KG1 (cell line): ENCODE measurements at regions not wholly inside any gene's neighbourhood (a gene's known extent, or its start where the extent isn't known, plus 50 kb on each side); places are given as distances from the start of the nearest gene placed in this dataset.

Experiments
- DNase-seq: peaks from one replicate; lab custom pipeline; 2025; lab: John Stamatoyannopoulos, UW

DNA sequence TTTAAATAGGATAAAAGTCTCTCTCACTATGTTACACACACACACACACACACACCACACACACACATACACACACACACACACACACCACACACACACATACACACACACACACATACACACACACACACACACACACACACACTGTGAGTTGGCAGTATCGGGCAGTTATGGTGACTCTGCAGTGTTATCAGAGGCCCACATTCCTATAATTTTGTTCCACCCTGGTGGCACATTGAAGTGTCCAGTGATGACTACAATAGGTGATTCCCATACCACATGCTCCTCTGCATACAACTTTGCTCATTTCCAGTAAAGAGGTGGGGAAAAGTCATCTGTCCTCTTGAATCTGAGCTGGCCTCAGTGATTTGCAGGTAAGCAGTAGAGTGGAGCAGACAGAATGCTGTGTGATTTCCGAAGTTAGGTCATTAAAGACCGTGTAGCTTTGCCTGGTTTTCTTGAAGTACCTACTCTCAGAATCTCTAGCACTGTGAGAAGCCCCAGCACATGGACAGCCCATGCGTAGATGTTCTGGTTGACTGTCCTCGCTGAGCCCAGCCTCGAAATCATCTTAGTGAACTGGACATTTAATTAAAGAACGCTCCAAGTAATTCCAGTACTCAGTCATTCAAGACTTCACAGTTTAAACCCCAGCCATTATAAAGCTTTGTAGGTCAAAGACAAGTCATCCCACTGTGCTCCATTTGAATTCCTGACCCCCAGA, 836.6 kb upstream of the SOX9 start:
- DNase-seq: no peak

DNA sequence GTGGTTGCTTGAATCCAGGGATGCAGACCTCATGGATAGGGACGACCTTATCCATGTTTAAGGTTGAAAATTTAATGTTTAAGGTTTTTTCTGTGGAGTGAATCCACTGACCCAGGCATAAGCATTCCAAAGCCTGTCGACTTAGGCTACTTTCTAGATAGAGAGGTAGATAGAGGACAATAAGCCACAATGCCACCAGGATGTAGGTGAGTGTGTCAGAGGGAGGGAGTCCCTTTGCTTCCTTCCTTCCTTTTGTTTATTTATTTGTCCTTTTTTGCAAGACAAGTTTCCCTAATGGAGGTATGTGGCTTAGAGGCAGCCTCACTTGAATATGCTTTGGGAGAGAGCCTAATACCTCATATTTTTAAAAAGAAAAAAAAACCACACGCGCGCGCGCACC, 834.2 kb upstream of the SOX9 start:
- DNase-seq: no peak

DNA sequence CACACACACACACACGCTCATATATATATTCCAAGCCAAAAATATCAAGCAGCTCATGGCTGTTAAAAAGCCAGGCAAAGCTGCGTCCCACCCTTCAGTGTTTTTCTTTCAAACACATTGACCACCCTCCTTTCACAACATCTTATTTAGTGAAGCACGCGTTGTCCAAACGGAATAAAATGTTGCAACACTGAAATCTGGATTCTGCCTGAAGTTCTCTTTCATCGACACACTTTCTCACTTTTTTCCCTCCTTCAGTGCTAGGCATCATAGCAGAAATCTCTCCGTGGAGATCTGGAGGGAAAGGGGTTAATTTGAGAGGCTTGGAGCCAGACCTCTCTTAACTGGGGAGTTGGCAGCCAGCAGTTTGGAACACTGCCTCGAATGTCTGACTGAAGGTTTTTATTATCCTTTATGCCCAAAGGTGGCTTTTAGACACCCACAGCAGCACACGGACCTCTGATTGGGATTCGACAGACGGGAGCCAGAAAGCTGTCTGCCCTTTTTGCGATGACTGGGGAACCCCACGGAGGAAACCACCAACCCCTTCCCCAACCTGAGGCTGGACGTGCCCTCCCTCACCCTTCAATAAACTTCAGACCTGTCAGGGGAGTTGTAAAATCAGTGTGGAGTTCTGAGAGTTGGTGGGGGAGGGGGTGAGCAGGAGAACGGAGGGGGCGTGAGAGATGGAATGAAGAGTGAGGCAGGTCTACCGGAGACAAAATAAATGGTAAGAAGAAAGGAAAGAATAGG, 833.6 kb upstream of the SOX9 start:
- no peak for DNase-seq

DNA sequence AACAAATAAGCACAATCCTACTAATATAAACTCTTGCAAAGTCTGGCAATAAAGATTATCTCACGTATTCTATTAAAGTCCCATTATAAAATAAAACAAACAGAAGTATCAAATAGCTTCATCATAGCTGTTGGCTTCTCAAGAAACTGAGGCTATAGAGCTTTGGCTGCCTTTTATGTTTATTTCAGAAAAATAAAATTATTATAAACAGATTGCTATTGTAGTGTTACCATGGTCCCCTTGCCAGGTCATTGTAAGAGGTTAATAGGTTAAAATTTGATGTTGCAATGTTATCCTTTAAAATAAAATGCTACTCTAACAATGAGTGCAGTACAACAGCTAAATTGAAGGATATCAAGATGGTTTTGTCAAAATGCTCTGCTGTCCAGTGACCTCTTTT, 828.8 kb upstream of the SOX9 start:
- no peak for DNase-seq

DNA sequence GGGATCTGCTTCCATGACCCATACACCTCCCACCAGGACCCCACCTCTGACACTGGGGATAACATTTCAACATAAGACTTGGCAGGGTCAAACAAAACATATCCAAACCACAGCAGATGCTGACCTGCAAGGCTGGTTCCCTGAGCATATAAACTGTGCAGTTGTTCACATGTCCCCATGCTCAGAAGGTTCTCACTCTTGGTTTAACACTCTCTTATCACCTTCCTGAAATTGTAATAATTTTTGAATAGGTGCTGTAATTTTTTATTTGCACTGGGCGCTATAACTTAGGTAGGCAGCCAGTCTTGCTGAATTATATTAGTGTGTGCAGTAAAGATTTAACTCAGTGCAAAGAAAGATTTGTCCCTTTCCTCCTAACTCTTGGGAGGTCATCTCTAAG, 824.8 kb upstream of the SOX9 start:
- no peak for DNase-seq

DNA sequence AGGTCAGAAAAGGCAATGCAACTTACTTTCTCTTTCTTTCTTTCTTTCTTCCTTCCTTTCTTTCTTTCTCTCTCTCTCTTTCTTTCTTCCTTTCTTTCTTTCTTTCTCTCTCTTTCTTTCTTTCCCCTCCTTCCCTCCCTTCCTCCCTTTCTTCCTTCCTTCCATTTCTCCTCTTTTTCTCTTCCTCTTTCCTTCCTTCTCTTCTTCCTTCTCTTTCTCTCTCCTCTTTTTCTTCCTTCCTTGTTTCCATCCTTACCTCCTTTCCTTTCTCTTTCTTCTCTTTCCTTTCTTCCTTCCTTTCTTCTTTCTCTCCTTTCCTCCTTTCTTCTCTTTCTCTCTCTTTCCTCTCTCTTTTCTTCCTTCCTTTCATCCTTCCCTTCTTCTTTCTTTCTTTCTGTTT, 819.8 kb upstream of the SOX9 start:
- DNase-seq: no peak

DNA sequence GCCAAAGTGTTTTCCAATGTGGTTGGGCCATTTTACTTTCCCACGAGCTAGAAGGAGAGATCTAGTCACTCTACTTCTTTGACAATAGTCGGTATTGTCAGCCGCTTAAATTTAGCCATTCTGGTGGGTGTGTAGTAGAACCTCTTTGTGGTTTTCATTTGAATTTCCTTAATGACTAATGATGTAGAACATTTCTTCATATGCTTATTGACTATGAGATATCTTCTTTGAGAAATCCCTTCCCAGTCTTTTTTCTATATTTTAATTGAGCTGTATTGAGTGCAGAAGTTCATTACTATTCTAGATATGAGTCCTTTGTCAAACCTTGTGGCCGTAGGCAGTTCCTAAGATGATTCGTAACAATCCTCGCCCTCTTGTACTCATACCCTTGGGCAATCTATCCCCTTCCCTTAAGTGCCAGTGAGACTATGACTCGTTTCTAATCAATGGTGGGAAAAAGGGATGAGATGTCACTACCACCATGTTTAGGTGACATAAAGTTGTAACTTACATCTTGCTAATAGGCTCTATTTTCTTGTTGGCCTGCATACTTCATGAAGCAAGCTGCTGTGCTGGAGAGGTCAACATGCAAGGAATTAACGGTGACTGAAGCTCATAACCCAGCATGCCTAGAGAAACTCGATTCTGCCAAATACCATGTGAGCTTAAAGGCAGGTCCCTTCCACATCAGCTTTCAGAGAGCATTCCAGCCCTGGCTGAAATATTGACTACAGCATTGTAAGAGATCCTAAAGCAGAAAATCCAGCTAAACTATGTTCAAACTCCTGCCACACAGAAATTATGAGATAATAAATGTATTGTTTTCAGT, 817.9 kb upstream of the SOX9 start:
- no peak for DNase-seq

DNA sequence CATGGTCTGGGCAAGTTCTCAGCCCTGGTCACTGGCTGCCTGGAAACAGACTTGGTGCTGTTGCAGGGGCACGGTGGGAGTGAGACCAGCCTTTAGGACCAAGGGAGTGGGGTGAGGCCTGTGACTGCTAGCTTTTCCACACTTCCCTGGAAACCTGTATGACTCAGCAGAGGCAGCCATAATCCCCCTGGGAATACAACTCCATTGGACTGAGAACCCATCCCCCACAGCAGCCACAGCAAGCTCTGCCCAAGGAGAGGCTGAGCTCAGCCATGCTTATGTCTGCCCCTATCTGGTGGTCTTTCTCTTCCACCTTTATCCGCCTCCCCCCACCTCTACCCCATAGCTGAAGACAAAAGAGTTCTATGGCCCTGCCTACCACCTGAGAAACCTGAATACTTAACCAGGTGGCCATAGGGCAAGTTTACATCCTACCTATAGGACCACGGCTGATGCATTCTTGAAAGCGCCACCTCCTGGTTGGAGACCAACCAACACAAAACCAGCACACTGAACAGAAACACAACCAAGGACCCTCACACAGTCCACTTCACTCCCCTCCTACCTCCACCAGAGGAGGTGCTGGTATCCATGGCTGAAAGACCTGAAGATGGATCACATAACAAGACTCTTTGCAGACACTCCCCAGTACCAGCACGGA, 816.2 kb upstream of the SOX9 start:
- no peak for DNase-seq

DNA sequence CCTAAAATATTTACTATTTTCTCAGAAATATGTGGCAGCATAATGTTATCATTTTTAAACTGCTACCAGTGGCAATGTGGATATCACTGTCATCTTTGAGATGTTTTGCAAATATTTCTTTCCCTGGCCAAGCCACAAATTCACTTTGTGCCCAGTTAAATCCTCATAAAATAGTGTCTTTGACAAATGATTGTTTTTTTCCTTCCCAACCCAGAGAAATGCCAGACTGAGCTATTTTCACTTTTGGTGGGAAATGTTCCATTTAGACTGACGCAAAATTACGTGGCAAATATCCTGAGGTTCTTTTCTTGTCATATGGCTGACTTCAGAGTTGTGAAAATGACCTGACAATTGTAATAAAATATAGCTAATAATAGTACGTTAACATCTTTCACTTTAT, 807.0 kb upstream of the SOX9 start:
- no peak for DNase-seq

DNA sequence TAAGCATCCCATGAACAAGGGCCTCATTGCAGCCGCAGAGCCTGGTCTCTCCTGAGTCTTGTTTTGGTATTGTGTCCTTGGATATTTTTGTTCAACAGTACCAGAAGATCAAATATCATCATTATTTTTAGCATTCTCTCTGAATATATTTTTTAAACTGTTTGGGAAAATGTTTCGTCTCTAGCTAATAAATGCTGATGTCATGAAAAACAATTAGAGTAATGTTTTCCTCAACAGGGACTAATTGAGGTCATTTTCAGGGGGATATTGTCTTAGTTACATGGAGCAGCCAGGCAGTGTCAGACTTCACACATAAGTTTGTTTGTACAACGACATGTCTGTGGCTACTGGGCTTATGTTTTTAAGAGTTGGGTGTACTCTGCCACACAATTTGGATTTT, 805.3 kb upstream of the SOX9 start:
- no peak for DNase-seq

DNA sequence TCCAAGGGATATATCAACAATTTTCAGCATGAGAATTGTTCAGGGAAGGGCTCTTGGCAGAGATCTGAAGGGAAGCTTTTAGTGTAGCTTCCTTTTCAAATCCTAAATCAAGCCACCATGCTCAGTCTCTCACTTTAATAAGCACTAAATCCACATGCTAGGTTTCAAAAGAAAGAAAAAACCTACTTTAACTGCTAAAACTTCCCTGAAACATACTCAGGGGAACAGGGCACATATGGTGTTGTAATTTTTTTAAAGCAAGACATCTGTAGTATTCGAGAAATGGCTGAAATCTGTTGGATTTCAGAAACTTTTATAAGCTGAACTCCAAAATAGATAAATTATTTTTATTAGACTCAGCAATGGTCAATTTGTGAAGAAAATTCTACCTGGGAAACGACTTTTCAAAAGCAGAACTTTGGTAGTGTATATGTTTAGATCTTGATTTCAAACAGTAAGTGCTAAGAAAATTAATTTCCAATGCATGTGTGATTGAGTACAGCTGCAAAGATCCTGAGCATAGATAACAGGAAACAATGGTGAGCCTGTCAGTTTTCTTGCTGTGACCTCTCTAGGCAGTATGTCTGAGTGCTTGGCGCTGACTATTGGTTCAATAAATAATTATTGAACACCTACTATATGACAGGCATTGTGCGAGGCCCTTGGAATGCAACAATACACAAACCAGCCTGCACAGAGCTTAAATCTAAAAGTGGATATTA, 804.5 kb upstream of the SOX9 start:
- no peak for DNase-seq

DNA sequence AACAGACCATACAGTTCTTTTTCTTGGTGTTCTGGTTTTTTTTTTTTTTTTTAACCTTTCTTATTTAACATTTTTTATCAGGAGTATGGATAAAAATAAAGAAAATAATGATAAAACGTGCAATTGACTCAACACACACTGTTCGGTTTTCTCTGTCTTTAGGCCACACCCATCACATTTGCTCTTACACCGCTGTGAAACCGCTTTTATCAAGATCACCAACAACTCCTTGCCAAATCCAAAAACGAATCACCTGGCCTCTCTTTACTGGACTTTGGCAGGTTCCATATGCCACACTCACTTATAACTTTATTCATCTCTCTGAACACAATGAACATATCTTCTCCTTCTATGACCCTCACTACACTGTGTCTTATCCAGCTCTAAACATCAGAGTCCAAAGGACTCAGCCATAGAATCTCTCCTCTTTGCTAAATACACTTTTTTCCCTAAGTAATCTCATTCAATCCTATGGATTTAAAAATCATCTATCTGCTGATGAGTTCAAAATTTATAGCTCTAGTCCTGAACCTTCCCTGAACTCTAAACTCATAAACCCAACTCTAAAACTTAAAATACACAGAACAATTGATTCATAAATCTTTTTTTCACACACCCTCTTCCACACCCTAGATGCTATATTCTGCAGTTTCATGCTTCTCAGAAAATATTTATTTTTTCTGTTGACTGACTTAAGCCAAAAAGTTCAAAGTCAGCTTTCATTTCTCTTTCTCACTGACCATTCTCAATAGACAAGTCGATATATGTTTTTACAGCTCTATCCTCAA, 800.6 kb upstream of the SOX9 start:
- no peak for DNase-seq

DNA sequence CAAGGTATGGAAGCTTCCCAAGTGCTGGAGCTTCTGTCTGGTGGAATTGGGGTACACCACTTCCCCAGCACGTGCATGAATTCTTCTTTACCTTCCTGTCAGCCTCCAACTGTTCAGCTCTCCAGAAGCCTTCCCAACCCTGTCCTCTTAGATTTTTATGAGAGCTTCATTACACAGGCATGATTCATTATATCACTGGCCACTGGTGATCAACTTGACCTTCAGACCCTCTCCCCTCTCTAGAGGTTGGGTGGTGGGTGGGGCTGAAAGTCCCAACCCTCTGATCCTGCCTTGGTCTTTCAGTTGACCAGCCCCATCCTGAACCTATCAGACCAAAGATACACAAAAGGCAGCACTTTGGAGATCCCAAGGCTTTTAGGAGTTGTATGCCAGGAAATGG, 795.7 kb upstream of the SOX9 start:
- no peak for DNase-seq

DNA sequence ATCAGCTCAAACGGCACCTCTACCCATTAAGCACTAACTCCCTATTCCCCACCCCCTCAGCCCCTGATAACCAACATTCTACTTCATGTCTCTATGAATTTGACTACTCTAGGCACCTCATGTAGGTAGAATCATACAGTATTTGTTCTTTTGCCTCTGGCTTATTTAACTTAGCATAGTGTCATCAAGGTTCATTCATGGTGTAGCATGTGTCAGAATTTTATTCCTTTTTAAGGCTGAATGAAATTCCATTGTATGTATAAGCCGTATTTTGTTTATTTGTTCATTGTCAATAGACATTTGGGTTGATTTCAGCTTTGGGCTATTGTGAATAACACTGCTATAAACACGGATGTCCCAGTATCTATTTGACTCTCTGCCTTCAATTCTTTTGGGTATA, 794.9 kb upstream of the SOX9 start:
- DNase-seq: no peak

DNA sequence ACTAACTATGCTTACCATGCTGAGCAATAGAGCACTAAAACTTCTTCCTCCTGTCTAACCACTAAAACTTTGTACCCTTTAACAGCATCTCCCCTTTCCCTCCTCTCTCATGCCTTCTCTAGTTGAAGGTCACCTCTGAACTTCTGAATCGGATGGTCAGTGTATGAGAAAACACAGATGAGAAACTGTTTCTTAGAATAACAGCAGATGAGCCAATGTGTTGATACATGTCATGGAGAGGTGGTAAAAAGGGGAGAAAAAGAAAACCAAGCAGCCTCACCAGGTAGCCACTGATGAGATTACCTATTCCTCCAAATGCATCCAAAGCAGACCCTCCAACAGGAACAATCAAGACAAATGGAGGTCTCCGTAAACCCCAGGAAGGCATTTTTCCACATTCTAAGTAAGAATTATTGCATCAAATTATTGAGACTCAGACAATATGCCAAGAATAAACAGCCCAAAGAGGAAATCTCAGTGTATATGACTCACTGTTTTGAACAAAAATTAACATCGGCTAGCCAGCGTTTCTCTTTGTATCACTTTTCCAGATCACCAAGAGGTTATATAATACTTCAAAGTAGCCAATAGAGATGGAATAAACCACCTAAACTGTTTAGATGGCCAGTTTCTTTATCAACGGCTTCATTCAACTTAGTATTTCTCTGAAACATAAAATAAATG, 793.3 kb upstream of the SOX9 start:
- no peak for DNase-seq

DNA sequence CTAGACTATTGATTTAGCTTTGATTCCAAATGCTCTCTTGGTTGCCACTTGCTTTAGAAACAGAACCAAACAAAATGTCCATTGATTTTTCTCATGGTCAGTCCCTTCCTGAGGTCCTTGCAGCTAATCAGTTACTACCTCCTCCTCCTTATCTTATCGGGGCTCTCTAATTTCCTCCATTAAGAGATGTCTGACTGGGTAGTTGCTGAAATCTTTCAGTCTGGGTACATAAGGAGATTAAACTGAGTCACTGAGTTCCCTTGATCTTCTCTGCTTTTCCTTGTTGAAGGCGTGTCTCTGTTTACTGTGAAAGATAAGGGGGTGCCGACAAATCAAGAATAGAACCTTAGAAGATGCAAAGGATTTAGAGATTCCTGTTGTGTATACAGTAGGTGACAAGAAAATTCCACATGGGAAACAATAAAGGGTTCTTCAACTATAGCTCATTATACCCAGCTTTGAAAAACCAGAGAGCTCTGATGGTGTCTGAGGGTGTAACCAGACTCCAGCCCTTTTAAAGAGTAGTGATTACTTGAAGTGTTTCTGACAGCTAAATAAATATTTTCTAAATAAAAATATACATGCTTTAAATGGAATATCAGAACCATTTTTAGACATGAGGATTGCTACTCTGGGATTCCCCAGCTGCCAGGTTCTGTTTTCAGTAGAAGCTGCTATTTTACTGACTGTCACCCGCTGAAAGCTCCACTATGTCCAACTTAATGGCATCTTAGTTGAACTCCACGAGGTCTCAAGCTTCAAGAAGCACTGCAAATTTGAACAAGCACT, 791.3 kb upstream of the SOX9 start:
- DNase-seq: no peak

DNA sequence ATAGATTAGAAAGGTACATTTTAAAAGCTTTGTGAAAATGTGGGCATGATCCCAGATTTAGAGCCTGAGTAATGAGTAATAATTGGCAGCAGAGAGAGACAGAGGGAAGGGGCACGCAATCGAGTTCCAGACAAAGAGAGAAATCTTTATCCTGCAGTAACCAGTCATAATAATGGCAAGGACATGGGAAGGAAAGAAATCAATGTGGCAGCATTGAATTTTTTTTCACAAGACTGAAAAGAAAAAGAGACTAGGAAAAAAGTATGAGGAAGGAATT, 790.8 kb upstream of the SOX9 start:
- DNase-seq: no peak

DNA sequence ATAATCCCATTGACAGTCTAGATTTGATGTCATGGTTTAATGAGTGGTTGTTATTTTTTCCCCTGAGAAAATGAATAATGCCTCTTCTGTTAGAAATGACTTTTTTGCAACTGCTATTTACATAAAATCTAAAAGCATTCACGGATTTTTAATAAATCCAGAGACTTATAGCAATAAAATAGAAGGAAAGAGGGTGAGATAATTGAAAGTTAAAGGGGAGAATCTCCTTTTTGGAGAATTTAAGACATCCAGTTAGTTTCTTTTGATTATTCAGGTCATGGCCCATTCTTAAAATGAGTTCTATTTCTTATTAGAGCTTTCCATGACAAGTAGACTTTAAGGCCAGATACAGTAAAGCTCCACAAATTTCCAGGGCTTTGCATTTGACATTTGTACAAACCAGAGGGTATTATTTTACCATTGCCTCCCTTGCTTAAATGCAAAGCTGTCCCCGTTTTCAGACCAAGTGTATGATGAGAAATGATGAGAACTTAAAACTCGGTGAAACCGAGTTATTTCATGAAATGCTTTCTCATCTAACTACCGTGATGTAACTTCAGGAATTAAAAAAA, 789.0 kb upstream of the SOX9 start:
- DNase-seq: no peak

DNA sequence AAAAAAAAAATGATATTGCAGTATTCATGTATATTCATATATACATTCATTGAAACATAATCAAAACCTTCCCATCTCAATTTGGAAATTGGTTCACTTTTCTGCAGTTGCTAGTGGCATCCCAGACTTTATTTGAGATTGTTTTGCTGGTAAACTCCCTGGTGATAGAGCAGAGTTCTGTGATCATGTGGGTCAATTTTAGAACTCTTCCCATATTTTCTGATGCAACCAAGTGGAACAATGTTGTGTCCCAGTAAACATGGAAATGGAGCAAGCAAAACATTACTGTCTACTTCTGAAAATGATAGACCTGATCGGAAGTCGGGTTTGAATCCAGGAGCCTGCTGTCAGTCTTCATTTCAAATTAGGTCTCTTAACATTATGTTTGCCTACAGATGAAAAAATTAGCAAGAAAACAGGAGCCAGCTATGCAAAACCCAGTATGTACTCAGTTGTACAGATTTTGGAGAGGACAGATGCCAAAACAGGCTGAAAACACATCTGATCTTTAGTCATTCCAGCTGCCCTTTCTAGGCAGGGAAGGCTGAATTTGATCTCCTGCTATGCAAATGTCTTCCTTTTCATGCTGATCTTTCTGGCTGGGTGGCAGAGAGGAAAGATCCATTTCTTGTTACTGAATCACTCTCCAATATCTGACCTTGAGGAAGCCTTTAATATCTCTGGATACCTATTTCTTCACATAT, 786.6 kb upstream of the SOX9 start:
- no peak for DNase-seq
